ENCODE measurements at regions not wholly inside any gene's neighbourhood (a gene's known extent, or its start where the extent isn't known, plus 50 kb on each side); places are given as distances from the start of the nearest gene placed in this dataset.

DNA sequence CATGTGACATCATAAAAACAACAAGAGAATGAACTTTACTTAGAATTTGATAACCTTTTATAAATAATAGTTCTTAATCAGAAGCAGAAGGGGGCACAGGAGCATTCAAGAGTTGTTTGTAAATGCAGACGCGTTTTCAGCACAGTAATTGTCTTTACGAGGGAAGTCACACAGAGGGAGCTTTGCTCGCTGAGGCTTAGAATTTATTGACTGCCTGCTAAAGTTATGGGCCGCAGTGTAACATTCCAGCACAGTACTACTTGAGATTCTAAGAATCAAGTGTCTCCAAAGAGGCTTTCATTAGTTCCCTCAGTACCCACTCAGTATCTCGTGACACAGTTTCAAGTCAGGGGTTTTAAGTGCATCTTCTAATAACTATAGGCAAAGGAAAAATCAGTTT lies 288.7 kb downstream of the NR2F2 start:
- H3K27me3 ChIP-seq = no peaks in the 10 kb centered on the region
- intact Hi-C loops (cut with DNase I) = no loop called here
- DNase-seq = peak in 1 of 2 donors; percentile 4
- no peaks in the 10 kb centered on the region for H3K9me3 ChIP-seq
- H3K36me3 ChIP-seq = no peaks in the 10 kb centered on the region
- H3K27ac ChIP-seq = no peak overlapping the region
- TF ChIP-seq POLR2A (IDR thresholded peaks at IDR 0.05) = no peak
- TF ChIP-seq, protein P1, sequence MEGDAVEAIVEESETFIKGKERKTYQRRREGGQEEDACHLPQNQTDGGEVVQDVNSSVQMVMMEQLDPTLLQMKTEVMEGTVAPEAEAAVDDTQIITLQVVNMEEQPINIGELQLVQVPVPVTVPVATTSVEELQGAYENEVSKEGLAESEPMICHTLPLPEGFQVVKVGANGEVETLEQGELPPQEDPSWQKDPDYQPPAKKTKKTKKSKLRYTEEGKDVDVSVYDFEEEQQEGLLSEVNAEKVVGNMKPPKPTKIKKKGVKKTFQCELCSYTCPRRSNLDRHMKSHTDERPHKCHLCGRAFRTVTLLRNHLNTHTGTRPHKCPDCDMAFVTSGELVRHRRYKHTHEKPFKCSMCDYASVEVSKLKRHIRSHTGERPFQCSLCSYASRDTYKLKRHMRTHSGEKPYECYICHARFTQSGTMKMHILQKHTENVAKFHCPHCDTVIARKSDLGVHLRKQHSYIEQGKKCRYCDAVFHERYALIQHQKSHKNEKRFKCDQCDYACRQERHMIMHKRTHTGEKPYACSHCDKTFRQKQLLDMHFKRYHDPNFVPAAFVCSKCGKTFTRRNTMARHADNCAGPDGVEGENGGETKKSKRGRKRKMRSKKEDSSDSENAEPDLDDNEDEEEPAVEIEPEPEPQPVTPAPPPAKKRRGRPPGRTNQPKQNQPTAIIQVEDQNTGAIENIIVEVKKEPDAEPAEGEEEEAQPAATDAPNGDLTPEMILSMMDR (IDR thresholded peaks at IDR 0.05) = no peak
- no peaks in the 10 kb centered on the region for H3K4me1 ChIP-seq
- H3K4me3 ChIP-seq (replicated peaks in 1 of 3) = no peak overlapping the region
- WGBS, 2 donors = 16 to 22% methylated on average over 6 of the region's 6 CpGs

DNA sequence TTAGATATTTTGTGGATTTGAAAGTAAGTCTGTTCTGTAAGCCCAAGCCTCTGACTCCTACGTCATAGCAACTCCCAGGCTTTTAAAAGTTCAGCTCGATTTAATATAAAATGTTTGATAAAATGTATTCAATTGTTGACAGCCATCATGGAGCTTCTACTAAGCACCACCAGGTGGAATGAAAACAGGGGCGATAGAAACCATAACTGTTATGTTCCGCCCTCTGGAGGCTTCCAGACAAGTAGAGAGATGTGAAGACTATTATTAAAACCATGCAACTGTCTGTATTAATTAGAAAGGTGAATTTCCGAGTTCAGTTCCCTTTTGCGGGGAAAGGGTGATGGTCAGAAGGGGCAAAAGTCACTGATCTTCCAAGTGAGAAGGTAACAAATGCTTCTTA lies 292.2 kb downstream of the NR2F2 start:
- H3K36me3 ChIP-seq = no peaks in the 10 kb centered on the region
- no peak overlapping the region for H3K4me3 ChIP-seq (replicated peaks in 1 of 3)
- no peaks in the 10 kb centered on the region for H3K4me1 ChIP-seq
- WGBS, 2 donors = 90 to 93% methylated on average over 6 of the region's 6 CpGs
- no peak for DNase-seq
- H3K27ac ChIP-seq = no peak overlapping the region
- no peak for TF ChIP-seq POLR2A (IDR thresholded peaks at IDR 0.05)
- TF ChIP-seq, protein P1 (IDR thresholded peaks at IDR 0.05) = no peak
- H3K27me3 ChIP-seq = no peaks in the 10 kb centered on the region
- no peaks in the 10 kb centered on the region for H3K9me3 ChIP-seq
- intact Hi-C loops (cut with DNase I) = no loop called here

DNA sequence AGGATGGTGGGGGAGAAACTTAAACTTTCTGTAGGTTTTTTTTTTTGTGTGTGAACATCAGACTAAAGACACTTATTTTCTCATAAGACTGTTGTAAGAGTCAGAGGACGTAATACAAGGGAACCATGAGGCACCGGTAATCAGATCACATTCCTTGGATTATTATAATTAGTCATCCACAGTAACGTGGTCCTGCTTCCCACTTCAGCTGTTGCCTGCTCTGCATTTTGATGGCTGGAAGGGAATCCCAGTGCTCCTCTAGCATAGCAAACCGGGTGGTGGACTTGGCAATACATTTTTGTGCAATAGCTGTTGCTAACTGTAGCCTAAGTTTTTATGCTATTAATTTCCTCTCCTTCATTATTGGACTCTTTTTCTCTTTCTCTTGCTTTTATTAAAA lies 294.8 kb downstream of the NR2F2 start:
- no peak overlapping the region for H3K4me3 ChIP-seq (replicated peaks in 1 of 3)
- H3K27me3 ChIP-seq = no peaks in the 10 kb centered on the region
- TF ChIP-seq POLR2A (IDR thresholded peaks at IDR 0.05) = no peak
- TF ChIP-seq, protein P1 (IDR thresholded peaks at IDR 0.05) = no peak
- H3K4me1 ChIP-seq = no peaks in the 10 kb centered on the region
- H3K9me3 ChIP-seq = no peaks in the 10 kb centered on the region
- WGBS, 2 donors = 81 to 86% methylated on average over 4 of the region's 4 CpGs
- no peaks in the 10 kb centered on the region for H3K36me3 ChIP-seq
- no peak overlapping the region for H3K27ac ChIP-seq
- DNase-seq = no peak
- intact Hi-C loops (cut with DNase I) = no loop called here

DNA sequence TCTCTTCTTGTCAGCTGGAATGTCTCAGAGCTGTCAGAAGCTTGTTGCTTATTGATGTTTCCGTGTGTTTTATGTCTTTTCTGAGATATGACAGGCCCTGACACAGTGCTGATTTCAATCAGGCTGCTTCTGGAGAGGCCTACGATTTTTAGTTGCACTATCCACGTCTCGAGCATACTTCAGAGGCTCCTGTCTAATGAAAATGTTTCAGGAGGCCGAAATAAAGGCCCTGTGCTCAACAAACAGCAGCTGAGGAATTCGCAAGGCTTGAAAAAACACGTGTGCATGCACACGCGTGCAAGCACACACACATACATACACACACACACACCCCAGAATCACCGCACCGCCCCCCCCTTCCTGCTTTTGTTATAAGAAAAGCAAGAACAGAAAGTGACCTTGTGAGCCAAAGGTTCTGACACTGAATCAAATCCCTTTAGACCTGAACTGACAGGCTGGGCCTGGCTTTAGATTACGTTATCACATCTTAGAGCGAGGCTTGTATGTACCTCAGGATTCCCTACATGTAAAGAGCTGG lies 296.6 kb downstream of the NR2F2 start:
- Histone ChIP-seq H3K4me3 (replicated peaks in 1 of 3) (no peak overlapping the region), H3K27ac (no peak overlapping the region), H3K36me3 (no peaks in the 10 kb centered on the region), H3K9me3 (no peaks in the 10 kb centered on the region), H3K27me3 (no peaks in the 10 kb centered on the region), H3K4me1 (no peaks in the 10 kb centered on the region)
- TF ChIP-seq, protein P1 (IDR thresholded peaks at IDR 0.05) = no peak
- no peak for TF ChIP-seq POLR2A (IDR thresholded peaks at IDR 0.05)
- peak in 1 of 2 donors; percentile 8 for DNase-seq
- 49 to 61% methylated on average over 13 of the region's 13 CpGs for WGBS, 2 donors
- intact Hi-C loops (cut with DNase I) = no loop called here

DNA sequence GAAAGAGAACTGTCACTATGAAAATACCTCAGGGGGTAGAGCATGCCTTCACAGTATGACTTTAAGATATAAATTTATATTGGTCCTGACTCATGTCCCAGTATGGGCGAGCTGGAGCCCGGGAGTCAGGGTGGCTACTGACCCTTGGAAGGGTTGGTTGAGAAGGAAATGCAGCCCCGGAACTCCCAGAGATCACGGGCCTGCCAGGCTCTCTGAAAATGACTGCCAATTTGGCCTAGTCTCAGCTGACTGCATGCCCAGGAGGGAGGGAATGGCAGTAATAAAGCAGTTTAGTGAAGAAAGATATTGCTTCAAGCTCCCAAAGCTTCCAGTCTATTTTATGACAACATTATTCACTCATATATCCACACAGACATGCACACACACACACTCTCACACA lies 299.0 kb downstream of the NR2F2 start:
- no peak overlapping the region for H3K4me3 ChIP-seq (replicated peaks in 1 of 3)
- no peaks in the 10 kb centered on the region for H3K36me3 ChIP-seq
- no peak overlapping the region for H3K27ac ChIP-seq
- DNase-seq = peak in 1 of 2 donors; percentile 5
- no peaks in the 10 kb centered on the region for H3K4me1 ChIP-seq
- WGBS, 2 donors = 48 to 56% methylated on average over 4 of the region's 4 CpGs
- no peaks in the 10 kb centered on the region for H3K9me3 ChIP-seq
- TF ChIP-seq POLR2A (IDR thresholded peaks at IDR 0.05) = no peak
- TF ChIP-seq, protein P1 (IDR thresholded peaks at IDR 0.05) = no peak
- intact Hi-C loops (cut with DNase I) = no loop called here
- H3K27me3 ChIP-seq = no peaks in the 10 kb centered on the region

Data from thyroid gland (tissue), 4 donors.